NT2/D1 (cell line): ENCODE measurements at regions not wholly inside any gene's neighbourhood (a gene's known extent, or its start where the extent isn't known, plus 50 kb on each side); places are given as distances from the start of the nearest gene placed in this dataset.
A peak's percentile ranks its signal among the peaks of the same experiment; 100 is the strongest.

Experiments
- DNase-seq: peaks from one replicate; pipeline ENCODE4 v3.0.0-alpha.2; 2011; ENCODE audit warnings: low read depth, low spot score
- H3K27me3 ChIP-seq: 2 replicates; pipeline ENCODE4 v1.6.0; 2011; ENCODE audit warnings: mild to moderate bottlenecking; ENCODE audit not compliant: insufficient read length, insufficient read depth
- H3K36me3 ChIP-seq: 2 replicates; pipeline ENCODE4 v1.6.1; 2011; ENCODE audit warnings: mild to moderate bottlenecking, low read length, mixed read lengths; ENCODE audit not compliant: insufficient read depth, insufficient read length
- H3K4me1 ChIP-seq: 2 replicates; pipeline ENCODE4 v1.5.1; 2011; ENCODE audit not compliant: insufficient read depth, insufficient read length
- H3K4me3 ChIP-seq: 2 replicates; pipeline ENCODE4 v1.5.1; 2011; ENCODE audit warnings: low read depth; ENCODE audit not compliant: insufficient read length
- H3K9ac ChIP-seq: 2 replicates; pipeline ENCODE4 v1.6.0; 2011; ENCODE audit warnings: low read depth; ENCODE audit not compliant: insufficient read length
- H3K9me3 ChIP-seq: 2 replicates; pipeline ENCODE4 v1.5.1; 2011; ENCODE audit warnings: mild to moderate bottlenecking, low read length; ENCODE audit not compliant: insufficient read depth
- SUZ12 ChIP-seq: IDR thresholded peaks from 2 replicates; pipeline ENCODE4 v1.6.1; 2011; ENCODE audit not compliant: insufficient read length, insufficient read depth; ENCODE audit errors: extremely low read depth
- YY1 ChIP-seq: IDR thresholded peaks from 2 replicates; pipeline ENCODE4 v1.6.1; 2011; ENCODE audit not compliant: insufficient read length, insufficient read depth
- ZNF274 ChIP-seq: IDR thresholded peaks from 2 replicates; pipeline ENCODE4 v1.6.1; 2011; ENCODE audit warnings: mild to moderate bottlenecking, low read depth, low read length

GRCh38 chr11:129317571-129317970, 58.1 kb upstream of the BARX2 start:
- no peak for DNase-seq
- H3K9ac ChIP-seq: no peak overlapping the region
- no peaks in the 10 kb centered on the region for H3K36me3 ChIP-seq
- TF ChIP-seq SUZ12: no peak
- no peak for TF ChIP-seq YY1
- TF ChIP-seq ZNF274: no peak
- H3K27me3 ChIP-seq: no peaks in the 10 kb centered on the region
- H3K4me1 ChIP-seq: peaks cover 5% of the 10 kb centered on the region
- no peak overlapping the region for H3K4me3 ChIP-seq
- no peaks in the 10 kb centered on the region for H3K9me3 ChIP-seq

- no peak overlapping the region for H3K9ac ChIP-seq
- H3K27me3 ChIP-seq: no peaks in the 10 kb centered on the region
- TF ChIP-seq ZNF274 (no peak), SUZ12 (no peak), YY1 (no peak)
- H3K4me3 ChIP-seq: no peak overlapping the region
- H3K4me1 ChIP-seq: peaks cover 5% of the 10 kb centered on the region
- DNase-seq: no peak
- H3K9me3 ChIP-seq: no peaks in the 10 kb centered on the region
- no peaks in the 10 kb centered on the region for H3K36me3 ChIP-seq
Observed at GRCh38 chr11:129316781-129317180, 58.9 kb upstream of the BARX2 start.

- no peak for TF ChIP-seq YY1
- no peak for TF ChIP-seq SUZ12
- no peak for TF ChIP-seq ZNF274
- Histone ChIP-seq H3K36me3 (no peaks in the 10 kb centered on the region), H3K4me3 (no peak overlapping the region), H3K9me3 (no peaks in the 10 kb centered on the region; the same call in 1 of the 2 replicates), H3K4me1 (peaks cover 5% of the 10 kb centered on the region), H3K9ac (no peak overlapping the region), H3K27me3 (no peaks in the 10 kb centered on the region)
- DNase-seq: peak; percentile 15
Observed at GRCh38 chr11:129315781-129316579, 59.7 kb upstream of the BARX2 start.

GRCh38 chr11:129314371-129314770, 61.3 kb upstream of the BARX2 start:
- DNase-seq: no peak
- no peaks in the 10 kb centered on the region for H3K36me3 ChIP-seq
- H3K27me3 ChIP-seq: no peaks in the 10 kb centered on the region
- peaks cover 5% of the 10 kb centered on the region for H3K4me1 ChIP-seq
- no peak overlapping the region for H3K4me3 ChIP-seq
- no peaks in the 10 kb centered on the region; the same call in 1 of the 2 replicates for H3K9me3 ChIP-seq
- H3K9ac ChIP-seq: no peak overlapping the region
- TF ChIP-seq ZNF274 (no peak), SUZ12 (no peak), YY1 (no peak)

- Histone ChIP-seq H3K4me3 (no peak overlapping the region), H3K9me3 (no peaks in the 10 kb centered on the region; the same call in 1 of the 2 replicates), H3K9ac (no peak overlapping the region), H3K4me1 (peaks cover 5% of the 10 kb centered on the region), H3K36me3 (no peaks in the 10 kb centered on the region), H3K27me3 (no peaks in the 10 kb centered on the region)
- TF ChIP-seq SUZ12: no peak
- TF ChIP-seq ZNF274: no peak
- TF ChIP-seq YY1: no peak
- no peak for DNase-seq
Observed at GRCh38 chr11:129313541-129314297, 61.9 kb upstream of the BARX2 start.

- no peak overlapping the region for H3K4me3 ChIP-seq
- DNase-seq: no peak
- H3K27me3 ChIP-seq: no peaks in the 10 kb centered on the region
- H3K36me3 ChIP-seq: no peaks in the 10 kb centered on the region
- no peaks in the 10 kb centered on the region; the same call in 1 of the 2 replicates for H3K9me3 ChIP-seq
- TF ChIP-seq YY1 (no peak), SUZ12 (no peak), ZNF274 (no peak)
- H3K9ac ChIP-seq: no peak overlapping the region
- peaks cover 5% of the 10 kb centered on the region for H3K4me1 ChIP-seq
Observed at GRCh38 chr11:129312730-129313503, 62.7 kb upstream of the BARX2 start.
